H9 (cell line): ENCODE measurements at regions not wholly inside any gene's neighbourhood (a gene's known extent, or its start where the extent isn't known, plus 50 kb on each side); places are given as distances from the start of the nearest gene placed in this dataset.

Experiments
- DNase-seq: peaks from one replicate; pipeline ENCODE4 v3.0.0-alpha.2; 2017
- H2AFZ ChIP-seq: one replicate; pipeline ENCODE4 v1.6.1; 2013; ENCODE audit warnings: mild to moderate bottlenecking, low read length, control low read depth, moderate library complexity
- H2AK5ac ChIP-seq: 2 replicates; pipeline ENCODE4 v1.6.1; 2013; ENCODE audit warnings: low read length, control low read depth, mixed read lengths; ENCODE audit not compliant: insufficient read length
- H2BK120ac ChIP-seq: one replicate; pipeline ENCODE4 v1.6.1; 2013; ENCODE audit warnings: low read depth, mild to moderate bottlenecking, low read length, control low read depth, inconsistent platforms; ENCODE audit not compliant: poor library complexity, severe bottlenecking
- H2BK12ac ChIP-seq: 2 replicates; pipeline ENCODE4 v1.6.1; 2013; ENCODE audit warnings: low read length, control low read depth, mixed read lengths, low read depth; ENCODE audit not compliant: insufficient read length
- H2BK15ac ChIP-seq: 2 replicates; pipeline ENCODE4 v1.6.1; 2013; ENCODE audit warnings: low read depth, low read length, control low read depth
- H2BK20ac ChIP-seq: one replicate; pipeline ENCODE4 v1.6.1; 2013; ENCODE audit warnings: low read depth, mild to moderate bottlenecking, low read length, control low read depth, inconsistent platforms; ENCODE audit not compliant: poor library complexity, severe bottlenecking
- H2BK5ac ChIP-seq: 2 replicates; pipeline ENCODE4 v1.6.1; 2013; ENCODE audit warnings: low read length, control low read depth, mixed read lengths; ENCODE audit not compliant: insufficient read length
- H3K14ac ChIP-seq: 2 replicates; pipeline ENCODE4 v1.6.1; 2013; ENCODE audit warnings: low read length, control low read depth; ENCODE audit not compliant: insufficient read depth
- H3K18ac ChIP-seq: 2 replicates; pipeline ENCODE4 v1.6.1; 2013; ENCODE audit warnings: low read depth, mild to moderate bottlenecking, mixed read lengths, low read length, control low read depth; ENCODE audit not compliant: insufficient read length
- H3K23ac ChIP-seq: 2 replicates; pipeline ENCODE4 v1.6.1; 2013; ENCODE audit warnings: low read length, control low read depth, mixed read lengths, low read depth; ENCODE audit not compliant: insufficient read length
- H3K23me2 ChIP-seq: 2 replicates; pipeline ENCODE4 v1.6.1; 2013; ENCODE audit warnings: low read depth, mild to moderate bottlenecking, mixed read lengths, low read length, control low read depth; ENCODE audit not compliant: insufficient read length, poor library complexity, severe bottlenecking
- H3K27ac ChIP-seq: 2 replicates; pipeline ENCODE4 v1.5.1; 2013; ENCODE audit warnings: low read length, control low read depth, mixed read lengths, low read depth; ENCODE audit not compliant: insufficient read length
- H3K27me3 ChIP-seq: 2 replicates; pipeline ENCODE4 v1.6.1; 2013; ENCODE audit warnings: low read length, control low read depth, inconsistent platforms; ENCODE audit not compliant: insufficient read depth
- H3K4ac ChIP-seq: 2 replicates; pipeline ENCODE4 v1.6.1; 2013; ENCODE audit warnings: low read depth, mild to moderate bottlenecking, control low read depth, inconsistent platforms, low read length, moderate library complexity
- H3K4me1 ChIP-seq: 2 replicates; pipeline ENCODE4 v1.6.1; 2013; ENCODE audit warnings: low read length, control low read depth, inconsistent platforms; ENCODE audit not compliant: insufficient read depth
- H3K4me2 ChIP-seq: 2 replicates; pipeline ENCODE4 v1.6.1; 2013; ENCODE audit warnings: low read length, control low read depth, mixed read lengths; ENCODE audit not compliant: insufficient read length, insufficient read depth
- H3K56ac ChIP-seq: 2 replicates; pipeline ENCODE4 v1.6.1; 2013; ENCODE audit warnings: low read depth, mild to moderate bottlenecking, mixed read lengths, low read length, control low read depth; ENCODE audit not compliant: insufficient read length
- H3K79me1 ChIP-seq: 2 replicates; pipeline ENCODE4 v1.6.1; 2013; ENCODE audit warnings: low read depth, mild to moderate bottlenecking, moderate library complexity, low read length, control low read depth, inconsistent platforms; ENCODE audit not compliant: insufficient read depth, poor library complexity, severe bottlenecking
- H3K79me2 ChIP-seq: 2 replicates; pipeline ENCODE4 v1.6.1; 2013; ENCODE audit warnings: low read length, control low read depth, inconsistent platforms; ENCODE audit not compliant: insufficient read depth
- H3K9ac ChIP-seq: 2 replicates; pipeline ENCODE4 v1.6.1; 2013; ENCODE audit warnings: low read length, control low read depth, mixed read lengths; ENCODE audit not compliant: insufficient read length; ENCODE audit errors: extremely low read depth
- H3K9me3 ChIP-seq: one replicate; pipeline ENCODE4 v1.6.1; 2013; ENCODE audit warnings: low read depth, low read length, inconsistent platforms; ENCODE audit not compliant: control insufficient read depth
- H3T11ph ChIP-seq: one replicate; pipeline ENCODE4 v1.6.1; 2013; ENCODE audit warnings: mild to moderate bottlenecking, low read length, control low read depth, inconsistent platforms
- H4K20me1 ChIP-seq: one replicate; pipeline ENCODE4 v1.6.1; 2013; ENCODE audit not compliant: control insufficient read depth, insufficient read length, insufficient read depth
- H4K5ac ChIP-seq: 2 replicates; pipeline ENCODE4 v1.6.1; 2013; ENCODE audit warnings: low read depth, mild to moderate bottlenecking, mixed read lengths, low read length, control low read depth; ENCODE audit not compliant: insufficient read length
- H4K8ac ChIP-seq: replicated peaks from 2 replicates; pipeline ENCODE4 v1.6.1; 2013; ENCODE audit warnings: low read length, control low read depth, mixed read lengths, low read depth; ENCODE audit not compliant: insufficient read length
- H4K91ac ChIP-seq: 2 replicates; pipeline ENCODE4 v1.6.1; 2013; ENCODE audit warnings: low read depth, mild to moderate bottlenecking, moderate library complexity, mixed read lengths, low read length, control low read depth; ENCODE audit not compliant: insufficient read length
- H3K27ac Mint-ChIP-seq, 3 experiments: 2 replicates in 2 of 3; 3 replicates in 1 of 3; pipeline ENCODE4 v1.8.0; 2020 to 2021; ENCODE audit warnings: mixed read lengths in 3 of 3, mild to moderate bottlenecking in 1 of 3, moderate library complexity in 1 of 3
- H3K27me3 Mint-ChIP-seq: 2 replicates; pipeline ENCODE4 v1.8.0; 2021; ENCODE audit warnings: low read depth, mild to moderate bottlenecking, moderate library complexity, mixed read lengths
- H3K36me3 Mint-ChIP-seq, 3 experiments: 2 replicates in 2 of 3; 3 replicates in 1 of 3; pipeline ENCODE4 v1.8.0; 2020 to 2021; ENCODE audit warnings: low read depth in 3 of 3, mixed read lengths in 3 of 3; ENCODE audit not compliant: insufficient read depth in 1 of 3
- H3K4me1 Mint-ChIP-seq, 2 experiments: 2 replicates each; pipeline ENCODE4 v1.8.0; 2020; ENCODE audit warnings: mixed read lengths in 2 of 2
- H3K4me3 Mint-ChIP-seq, 2 experiments: 2 replicates in 1 of 2; 3 replicates in 1 of 2; pipeline ENCODE4 v1.8.0; 2020 to 2021; ENCODE audit warnings: mild to moderate bottlenecking in 2 of 2, mixed read lengths in 2 of 2, moderate library complexity in 1 of 2
- H3K9me3 Mint-ChIP-seq, 2 experiments: 2 replicates in 1 of 2; 3 replicates in 1 of 2; pipeline ENCODE4 v1.8.0; 2020; ENCODE audit warnings: mild to moderate bottlenecking in 2 of 2, mixed read lengths in 2 of 2, moderate library complexity in 1 of 2
- CTCF ChIP-seq: fragments of 200-600 bp; sonication (generic); conservative IDR thresholded peaks from 3 replicates; pipeline ENCODE4 v1.8.0; 2021; ENCODE audit warnings: antibody characterized with exemption, mild to moderate bottlenecking
- WGBS: extraction: QIAGEN DNeasy Blood & Tissue Kit; methylation state at CpG from one replicate; pipeline ENCODE4 v1.1.7; 2013; ENCODE audit warnings: missing lambda C conversion rate, low lambda C conversion rate, mixed read lengths; ENCODE audit not compliant: insufficient read length; ENCODE audit errors: extremely low coverage; 5-methylcytosine and 5-hydroxymethylcytosine counted together

- no peak overlapping the region for H4K91ac ChIP-seq
- no peak overlapping the region for H2BK15ac ChIP-seq
- Mint-ChIP-seq H3K36me3 (no peaks in the 10 kb centered on the region), H3K9me3 (no peaks in the 10 kb centered on the region), H3K4me1 (peaks cover 3% of the 10 kb centered on the region in 2 experiments; a peak in 3 of 4 replicates), H3K4me3 (no peak overlapping the region), H3K27ac (no peak overlapping the region), H3K27me3 (no peaks in the 10 kb centered on the region)
- H3K9me3 ChIP-seq, result no peaks in the 10 kb centered on the region
- no peak overlapping the region for H2BK120ac ChIP-seq
- H2AK5ac ChIP-seq, result no peak overlapping the region
- H3K23me2 ChIP-seq, result no peaks in the 10 kb centered on the region
- no peaks in the 10 kb centered on the region for H3K79me1 ChIP-seq
- no peak overlapping the region for H3K18ac ChIP-seq
- H3K9ac ChIP-seq, result no peak overlapping the region
- no peak overlapping the region for H3K4ac ChIP-seq
- no peak overlapping the region for H3K27ac ChIP-seq
- H2BK20ac ChIP-seq, result no peak overlapping the region
- H3K27me3 ChIP-seq, result no peaks in the 10 kb centered on the region
- no peaks in the 10 kb centered on the region for H4K20me1 ChIP-seq
- no peak overlapping the region for H2BK5ac ChIP-seq
- H3T11ph ChIP-seq, result no peak overlapping the region
- no CpG with 5 or more reads among the region's 4 CpGs for WGBS
- H2BK12ac ChIP-seq, result no peak overlapping the region
- H2AFZ ChIP-seq, result no peak overlapping the region
- no peak for TF ChIP-seq CTCF
- no peak overlapping the region for H3K14ac ChIP-seq
- H3K56ac ChIP-seq, result no peak overlapping the region
- H3K4me2 ChIP-seq, result no peak overlapping the region
- no peak overlapping the region for H4K5ac ChIP-seq
- no peak overlapping the region for H4K8ac ChIP-seq
- no peak for DNase-seq
- H3K4me1 ChIP-seq, result no peaks in the 10 kb centered on the region
- H3K79me2 ChIP-seq, result no peaks in the 10 kb centered on the region
- H3K23ac ChIP-seq, result no peak overlapping the region
Observed at GRCh38 chr1:207230441-207230840, 91.0 kb upstream of the CD55 start.
